ENCODE measurements at regions not wholly inside any gene's neighbourhood (a gene's known extent, or its start where the extent isn't known, plus 50 kb on each side); places are given as distances from the start of the nearest gene placed in this dataset.

DNA sequence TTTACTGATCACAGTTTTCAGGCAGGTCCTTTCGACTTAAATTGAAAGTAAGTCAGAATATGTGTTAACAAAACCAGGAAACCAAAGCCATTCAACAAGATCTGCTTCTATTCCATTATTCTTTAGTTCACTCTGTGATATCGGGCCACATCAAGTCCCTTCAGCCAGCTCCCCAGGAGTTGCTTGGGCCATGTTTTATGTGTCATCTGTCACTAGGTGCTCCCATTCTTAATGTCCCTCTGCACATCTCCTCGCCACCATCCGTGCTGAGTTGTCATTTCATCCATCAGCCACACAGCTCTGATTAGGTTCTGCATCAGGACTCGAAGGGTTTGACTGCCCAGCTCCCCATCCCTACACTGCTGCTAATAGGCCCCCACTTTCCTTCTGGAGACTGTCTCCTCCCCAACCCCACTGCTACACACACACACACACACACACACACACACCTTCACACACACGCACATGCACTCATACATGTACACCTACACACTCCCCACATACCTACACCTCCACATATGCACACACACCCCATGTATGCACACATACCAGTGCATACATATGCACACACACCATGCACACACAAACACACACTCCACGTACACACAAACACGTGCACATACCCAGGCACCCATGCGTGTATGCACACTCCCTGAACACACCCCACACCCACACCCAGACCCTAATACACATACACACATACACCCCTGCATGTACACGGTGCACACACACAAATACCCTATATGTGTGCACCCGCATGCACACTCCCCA, 143.3 kb upstream of the GMDS start:
- H3K36me3 ChIP-seq, result no peaks in the 10 kb centered on the region
- H3K27ac ChIP-seq, result no peak overlapping the region
- H3K9me3 ChIP-seq, result no peaks in the 10 kb centered on the region
- H3K27me3 ChIP-seq, result no peaks in the 10 kb centered on the region
- no peaks in the 10 kb centered on the region for H3K4me1 ChIP-seq
- intact Hi-C loops (cut with DNase I), result no loop called here
- TF ChIP-seq, protein P1, sequence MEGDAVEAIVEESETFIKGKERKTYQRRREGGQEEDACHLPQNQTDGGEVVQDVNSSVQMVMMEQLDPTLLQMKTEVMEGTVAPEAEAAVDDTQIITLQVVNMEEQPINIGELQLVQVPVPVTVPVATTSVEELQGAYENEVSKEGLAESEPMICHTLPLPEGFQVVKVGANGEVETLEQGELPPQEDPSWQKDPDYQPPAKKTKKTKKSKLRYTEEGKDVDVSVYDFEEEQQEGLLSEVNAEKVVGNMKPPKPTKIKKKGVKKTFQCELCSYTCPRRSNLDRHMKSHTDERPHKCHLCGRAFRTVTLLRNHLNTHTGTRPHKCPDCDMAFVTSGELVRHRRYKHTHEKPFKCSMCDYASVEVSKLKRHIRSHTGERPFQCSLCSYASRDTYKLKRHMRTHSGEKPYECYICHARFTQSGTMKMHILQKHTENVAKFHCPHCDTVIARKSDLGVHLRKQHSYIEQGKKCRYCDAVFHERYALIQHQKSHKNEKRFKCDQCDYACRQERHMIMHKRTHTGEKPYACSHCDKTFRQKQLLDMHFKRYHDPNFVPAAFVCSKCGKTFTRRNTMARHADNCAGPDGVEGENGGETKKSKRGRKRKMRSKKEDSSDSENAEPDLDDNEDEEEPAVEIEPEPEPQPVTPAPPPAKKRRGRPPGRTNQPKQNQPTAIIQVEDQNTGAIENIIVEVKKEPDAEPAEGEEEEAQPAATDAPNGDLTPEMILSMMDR (IDR thresholded peaks at IDR 0.05), result no peak
- H3K4me3 ChIP-seq, result no peak overlapping the region
- no peak for DNase-seq
- H3K9ac ChIP-seq (ENCODE audit: low read depth in 2 of 2, low read length in 2 of 2), result no peak overlapping the region

GRCh38 chr6:2387445-2387844, 142.0 kb upstream of the GMDS start:
- DNase-seq, result no peak
- no peak overlapping the region for H3K27ac ChIP-seq
- H3K27me3 ChIP-seq, result no peaks in the 10 kb centered on the region
- TF ChIP-seq, protein P1 (IDR thresholded peaks at IDR 0.05), result no peak
- no peaks in the 10 kb centered on the region for H3K4me1 ChIP-seq
- H3K4me3 ChIP-seq, result no peak overlapping the region
- no peaks in the 10 kb centered on the region for H3K36me3 ChIP-seq
- intact Hi-C loops (cut with DNase I), result no loop called here
- no peak overlapping the region for H3K9ac ChIP-seq (ENCODE audit: low read depth in 2 of 2, low read length in 2 of 2)
- H3K9me3 ChIP-seq, result no peaks in the 10 kb centered on the region

DNA sequence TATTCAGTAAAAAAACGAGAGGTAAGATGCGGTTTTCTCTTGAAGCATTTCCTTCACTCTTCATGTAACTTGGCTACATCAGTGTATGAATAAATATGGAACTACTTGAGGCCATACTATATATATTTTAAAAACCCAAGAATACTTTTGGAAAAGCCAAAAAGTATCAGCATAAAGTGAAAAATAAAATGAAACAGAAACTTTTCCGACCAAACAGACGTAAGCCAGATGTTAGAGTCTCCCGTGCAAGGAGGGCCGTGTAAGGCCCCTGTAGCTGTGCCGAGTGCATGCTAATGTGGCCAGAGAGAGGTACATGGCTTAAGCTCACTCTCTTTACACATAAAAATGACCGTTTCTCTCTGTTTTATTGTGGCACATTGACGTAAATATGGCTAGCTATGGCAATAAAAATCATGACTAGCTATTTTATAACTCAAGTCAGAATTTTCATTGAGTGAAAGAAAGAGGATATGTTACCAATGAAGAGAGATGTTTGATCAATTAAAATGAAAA, 140.1 kb upstream of the GMDS start:
- H3K9ac ChIP-seq (ENCODE audit: low read depth in 2 of 2, low read length in 2 of 2), result no peak overlapping the region

GRCh38 chr6:2384528-2384927, 139.1 kb upstream of the GMDS start:
- H3K9ac ChIP-seq (ENCODE audit: low read depth in 2 of 2, low read length in 2 of 2), result no peak overlapping the region

More for the DNA sequence above, 140.1 kb upstream of the GMDS start:
- no peaks in the 10 kb centered on the region for H3K27me3 ChIP-seq
- H3K4me3 ChIP-seq, result no peak overlapping the region
- TF ChIP-seq, protein P1 (IDR thresholded peaks at IDR 0.05), result no peak
- DNase-seq, result no peak
- H3K27ac ChIP-seq, result no peak overlapping the region
- H3K9me3 ChIP-seq, result no peaks in the 10 kb centered on the region
- H3K36me3 ChIP-seq, result no peaks in the 10 kb centered on the region
- intact Hi-C loops (cut with DNase I), result no loop called here
- no peaks in the 10 kb centered on the region for H3K4me1 ChIP-seq

GRCh38 chr6:2381872-2382661, 136.7 kb upstream of the GMDS start:
- no peaks in the 10 kb centered on the region for H3K9me3 ChIP-seq
- no peaks in the 10 kb centered on the region for H3K27me3 ChIP-seq
- no peak overlapping the region for H3K27ac ChIP-seq
- no peak overlapping the region for H3K4me3 ChIP-seq
- no peaks in the 10 kb centered on the region for H3K4me1 ChIP-seq
- H3K9ac ChIP-seq (ENCODE audit: low read depth in 2 of 2, low read length in 2 of 2), result no peak overlapping the region
- H3K36me3 ChIP-seq, result no peaks in the 10 kb centered on the region
- TF ChIP-seq, protein P1 (IDR thresholded peaks at IDR 0.05), result no peak
- DNase-seq, result no peak
- intact Hi-C loops (cut with DNase I), result no loop called here

More at GRCh38 chr6:2384528-2384927, 139.1 kb upstream of the GMDS start:
- Histone ChIP-seq H3K4me1 (no peaks in the 10 kb centered on the region), H3K4me3 (no peak overlapping the region), H3K27me3 (no peaks in the 10 kb centered on the region), H3K27ac (no peak overlapping the region), H3K36me3 (no peaks in the 10 kb centered on the region), H3K9me3 (no peaks in the 10 kb centered on the region)
- no peak for DNase-seq
- TF ChIP-seq, protein P1 (IDR thresholded peaks at IDR 0.05), result no peak
- intact Hi-C loops (cut with DNase I), result no loop called here
